CD1c-positive myeloid dendritic cell (primary cell): ENCODE measurements at regions not wholly inside any gene's neighbourhood (a gene's known extent, or its start where the extent isn't known, plus 50 kb on each side); places are given as distances from the start of the nearest gene placed in this dataset.
A peak's percentile ranks its signal among the peaks of the same experiment; 100 is the strongest.

Experiments used
- DNase-seq: peaks from one replicate; pipeline ENCODE4 v3.0.0-alpha.2; 2016; ENCODE audit errors: extremely low spot score

- DNase-seq, result no peak
Measured at GRCh38 chr1:59089036-59089798, 207.7 kb upstream of the FGGY start.

GRCh38 chr1:59089922-59090457 is 206.9 kb upstream of the FGGY start:
- DNase-seq, result no peak

- DNase-seq, result no peak
Measured at GRCh38 chr1:59092126-59092525, 204.8 kb upstream of the FGGY start.

- DNase-seq, result peak; percentile 22
Measured at GRCh38 chr1:59094001-59094400, 202.9 kb upstream of the FGGY start.

- peak; percentile 3 for DNase-seq
Measured at GRCh38 chr1:59096501-59096900, 200.4 kb upstream of the FGGY start.

- no peak for DNase-seq
Measured at GRCh38 chr1:59098655-59099054, 198.2 kb upstream of the FGGY start.

- no peak for DNase-seq
Measured at GRCh38 chr1:59100708-59101374, 196.1 kb upstream of the FGGY start.

- no peak for DNase-seq
Measured at GRCh38 chr1:59101518-59101917, 195.4 kb upstream of the FGGY start.

GRCh38 chr1:59103457-59103856 is 193.4 kb upstream of the FGGY start:
- DNase-seq, result no peak

GRCh38 chr1:59104191-59104760 is 192.6 kb upstream of the FGGY start:
- no peak for DNase-seq

GRCh38 chr1:59105548-59106507 is 191.1 kb upstream of the FGGY start:
- no peak for DNase-seq

- no peak for DNase-seq
Measured at GRCh38 chr1:59107516-59107915, 189.4 kb upstream of the FGGY start.

GRCh38 chr1:59107916-59108315 is 189.0 kb upstream of the FGGY start:
- no peak for DNase-seq

- no peak for DNase-seq
Measured at GRCh38 chr1:59108481-59109317, 188.2 kb upstream of the FGGY start.

GRCh38 chr1:59110271-59110670 is 186.6 kb upstream of the FGGY start:
- DNase-seq, result no peak

- DNase-seq, result no peak
Measured at GRCh38 chr1:59113876-59114457, 182.9 kb upstream of the FGGY start.

GRCh38 chr1:59115865-59116264 is 181.0 kb upstream of the FGGY start:
- no peak for DNase-seq

- DNase-seq, result no peak
Measured at GRCh38 chr1:59116920-59117542, 179.9 kb upstream of the FGGY start.

GRCh38 chr1:59122527-59122926 is 174.4 kb upstream of the FGGY start:
- no peak for DNase-seq
